ENCODE measurements at regions not wholly inside any gene's neighbourhood (a gene's known extent, or its start where the extent isn't known, plus 50 kb on each side); places are given as distances from the start of the nearest gene placed in this dataset.
"Not testable (repeated sequence)": the region's sequence is repeated elsewhere in the genome, so short reads cannot be mapped to it uniquely, and the experiment has no call there.

DNA sequence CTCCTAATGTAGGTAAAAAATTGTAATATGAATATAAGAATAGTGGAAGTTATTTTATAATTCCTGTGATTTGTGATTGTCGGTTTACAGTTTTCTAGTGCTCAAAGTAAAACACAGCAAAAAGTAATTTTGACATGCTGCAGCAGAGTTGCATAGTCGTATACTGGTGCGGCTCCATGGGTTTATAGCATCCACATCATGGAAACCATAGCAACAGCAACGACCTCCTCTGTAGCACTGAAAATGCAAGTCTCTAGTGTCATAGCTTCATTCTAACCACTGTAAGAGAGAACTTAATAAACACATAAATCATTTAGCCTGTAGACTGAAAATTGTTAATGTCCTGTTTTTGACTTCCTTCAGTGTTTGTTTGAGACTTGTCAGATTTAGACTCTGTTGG is 574.3 kb downstream of the KCNH5 start:
- H3K9me3 Mint-ChIP-seq (ENCODE audit: low read depth) = no peaks in the 10 kb centered on the region
- no peak for DNase-seq (ENCODE audit: low spot score)
- H3K27me3 Mint-ChIP-seq (ENCODE audit: low read depth) = peaks cover 5% of the 10 kb centered on the region
- no peaks in the 10 kb centered on the region for H3K36me3 Mint-ChIP-seq (ENCODE audit: low read depth)
- H3K27ac Mint-ChIP-seq (ENCODE audit: unreplicated experiment) = no peak overlapping the region
- TF ChIP-seq, protein P1, sequence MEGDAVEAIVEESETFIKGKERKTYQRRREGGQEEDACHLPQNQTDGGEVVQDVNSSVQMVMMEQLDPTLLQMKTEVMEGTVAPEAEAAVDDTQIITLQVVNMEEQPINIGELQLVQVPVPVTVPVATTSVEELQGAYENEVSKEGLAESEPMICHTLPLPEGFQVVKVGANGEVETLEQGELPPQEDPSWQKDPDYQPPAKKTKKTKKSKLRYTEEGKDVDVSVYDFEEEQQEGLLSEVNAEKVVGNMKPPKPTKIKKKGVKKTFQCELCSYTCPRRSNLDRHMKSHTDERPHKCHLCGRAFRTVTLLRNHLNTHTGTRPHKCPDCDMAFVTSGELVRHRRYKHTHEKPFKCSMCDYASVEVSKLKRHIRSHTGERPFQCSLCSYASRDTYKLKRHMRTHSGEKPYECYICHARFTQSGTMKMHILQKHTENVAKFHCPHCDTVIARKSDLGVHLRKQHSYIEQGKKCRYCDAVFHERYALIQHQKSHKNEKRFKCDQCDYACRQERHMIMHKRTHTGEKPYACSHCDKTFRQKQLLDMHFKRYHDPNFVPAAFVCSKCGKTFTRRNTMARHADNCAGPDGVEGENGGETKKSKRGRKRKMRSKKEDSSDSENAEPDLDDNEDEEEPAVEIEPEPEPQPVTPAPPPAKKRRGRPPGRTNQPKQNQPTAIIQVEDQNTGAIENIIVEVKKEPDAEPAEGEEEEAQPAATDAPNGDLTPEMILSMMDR (IDR thresholded peaks at IDR 0.05) = no peak
- H3K4me1 Mint-ChIP-seq (ENCODE audit: low read depth) = no peaks in the 10 kb centered on the region
- H3K4me3 Mint-ChIP-seq (ENCODE audit: unreplicated experiment) = no peak overlapping the region

DNA sequence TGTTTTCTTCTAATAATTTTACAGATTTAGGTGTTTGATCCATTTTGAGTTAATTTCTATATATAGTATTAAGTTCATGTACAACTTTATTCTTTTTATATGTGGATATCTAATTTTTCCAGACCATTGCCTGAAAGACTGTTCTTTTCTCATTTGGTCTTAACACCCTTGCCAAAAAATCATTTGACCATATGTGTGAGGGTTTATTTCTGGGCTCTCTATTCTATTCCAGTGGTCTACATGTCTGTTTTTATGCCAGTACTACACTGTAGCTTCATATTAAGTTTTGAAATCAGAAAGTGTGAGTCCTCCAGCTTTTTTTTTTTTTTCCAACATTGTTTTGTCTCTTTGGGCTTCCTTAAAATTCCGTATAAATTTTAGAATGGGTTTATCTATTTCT is 554.1 kb downstream of the KCNH5 start:
- no peaks in the 10 kb centered on the region for H3K36me3 Mint-ChIP-seq (ENCODE audit: low read depth)
- no peak overlapping the region for H3K27ac Mint-ChIP-seq (ENCODE audit: unreplicated experiment)
- no peak for DNase-seq (ENCODE audit: low spot score)
- no peak overlapping the region for H3K4me3 Mint-ChIP-seq (ENCODE audit: unreplicated experiment)
- H3K27me3 Mint-ChIP-seq (ENCODE audit: low read depth) = no peaks in the 10 kb centered on the region
- TF ChIP-seq, protein P1 (IDR thresholded peaks at IDR 0.05) = no peak
- peaks cover 14% of the 10 kb centered on the region for H3K9me3 Mint-ChIP-seq (ENCODE audit: low read depth)
- no peaks in the 10 kb centered on the region for H3K4me1 Mint-ChIP-seq (ENCODE audit: low read depth)

DNA sequence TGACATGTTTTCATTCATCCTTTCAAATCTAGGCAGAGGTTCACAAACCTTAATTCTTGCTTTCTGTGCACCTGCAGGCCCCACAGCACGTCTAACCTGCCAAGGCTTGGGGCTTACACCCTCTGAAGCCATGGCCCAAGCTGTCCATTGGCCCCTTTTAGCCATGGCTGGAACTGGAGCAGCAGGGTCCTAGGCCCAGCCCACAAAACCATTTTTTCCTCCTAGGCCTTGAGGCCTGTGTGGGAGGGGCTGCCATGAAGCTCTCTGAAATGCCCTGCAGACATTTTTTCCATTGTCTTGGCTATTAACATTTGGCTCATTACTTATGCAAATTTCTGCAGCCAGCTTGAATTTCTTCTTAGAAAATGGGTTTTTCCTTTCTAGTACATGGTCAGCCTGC is 547.5 kb downstream of the KCNH5 start:
- TF ChIP-seq, protein P1 (IDR thresholded peaks at IDR 0.05) = no peak
- no peak overlapping the region for H3K4me3 Mint-ChIP-seq (ENCODE audit: unreplicated experiment)
- peak; percentile 28 for DNase-seq (ENCODE audit: low spot score)
- H3K36me3 Mint-ChIP-seq (ENCODE audit: low read depth) = no peaks in the 10 kb centered on the region
- H3K4me1 Mint-ChIP-seq (ENCODE audit: low read depth) = no peaks in the 10 kb centered on the region
- H3K27me3 Mint-ChIP-seq (ENCODE audit: low read depth) = no peaks in the 10 kb centered on the region
- peaks cover 27% of the 10 kb centered on the region for H3K9me3 Mint-ChIP-seq (ENCODE audit: low read depth)
- H3K27ac Mint-ChIP-seq (ENCODE audit: unreplicated experiment) = no peak overlapping the region

DNA sequence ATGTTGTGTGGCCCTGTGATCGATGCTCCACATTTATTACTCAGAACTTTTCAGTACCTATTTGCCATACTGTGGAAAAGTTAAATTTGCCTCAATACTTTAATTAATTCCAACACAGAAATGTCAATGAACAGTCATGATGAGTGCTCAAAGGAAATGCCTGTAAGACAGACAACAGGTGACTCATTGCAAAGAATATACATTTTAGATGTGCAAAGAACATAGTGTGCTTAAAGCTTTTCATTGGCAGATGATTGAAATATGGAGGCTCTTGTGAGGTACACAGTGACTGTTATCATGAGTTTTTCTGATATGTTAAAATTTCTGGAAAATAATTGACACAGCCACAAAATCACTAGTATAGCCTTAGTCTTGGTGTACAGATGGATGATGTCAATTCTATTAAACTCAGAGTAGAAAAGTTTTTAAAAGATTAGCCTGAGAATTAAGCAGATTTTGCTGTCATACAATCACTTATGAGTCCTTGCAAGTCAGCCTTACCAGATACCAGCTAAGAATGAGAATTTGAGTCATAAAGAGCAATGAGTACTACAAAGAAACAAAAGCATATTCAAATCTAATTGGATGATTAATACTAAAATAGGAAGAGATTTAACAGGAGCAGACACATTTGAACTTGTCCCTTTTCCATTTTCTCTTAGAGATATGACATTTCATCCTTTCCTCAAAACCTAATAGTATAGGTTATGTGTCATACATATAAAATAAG is 544.1 kb downstream of the KCNH5 start:
- Mint-ChIP-seq H3K4me1 (ENCODE audit: low read depth) (no peaks in the 10 kb centered on the region), H3K27me3 (ENCODE audit: low read depth) (no peaks in the 10 kb centered on the region), H3K4me3 (ENCODE audit: unreplicated experiment) (no peak overlapping the region), H3K9me3 (ENCODE audit: low read depth) (peaks cover 19% of the 10 kb centered on the region), H3K36me3 (ENCODE audit: low read depth) (no peaks in the 10 kb centered on the region), H3K27ac (ENCODE audit: unreplicated experiment) (no peak overlapping the region)
- DNase-seq (ENCODE audit: low spot score) = no peak
- TF ChIP-seq, protein P1 (IDR thresholded peaks at IDR 0.05) = no peak

- Mint-ChIP-seq H3K36me3 (ENCODE audit: low read depth) (no peaks in the 10 kb centered on the region), H3K4me3 (ENCODE audit: unreplicated experiment) (no peak overlapping the region), H3K4me1 (ENCODE audit: low read depth) (no peaks in the 10 kb centered on the region), H3K9me3 (ENCODE audit: low read depth) (peaks cover 11% of the 10 kb centered on the region), H3K27me3 (ENCODE audit: low read depth) (no peaks in the 10 kb centered on the region), H3K27ac (ENCODE audit: unreplicated experiment) (no peak overlapping the region)
- TF ChIP-seq, protein P1 (IDR thresholded peaks at IDR 0.05) = no peak
- DNase-seq (ENCODE audit: low spot score) = no peak
Measured at GRCh38 chr14:62505045-62505444, 540.2 kb downstream of the KCNH5 start.

- not testable (repeated sequence) for H3K4me3 Mint-ChIP-seq (ENCODE audit: unreplicated experiment); H3K36me3 Mint-ChIP-seq (ENCODE audit: low read depth); H3K4me1 Mint-ChIP-seq (ENCODE audit: low read depth); H3K27ac Mint-ChIP-seq (ENCODE audit: unreplicated experiment); H3K27me3 Mint-ChIP-seq (ENCODE audit: low read depth)
- DNase-seq (ENCODE audit: low spot score) = peak; percentile 72
- peaks cover 54% of the 10 kb centered on the region for H3K9me3 Mint-ChIP-seq (ENCODE audit: low read depth)
Measured at GRCh38 chr14:62521309-62521708, 523.9 kb downstream of the KCNH5 start.

All from chondrocyte (in vitro differentiated cells).